Upper lobe of left lung (tissue), 4 donors: ENCODE measurements at regions not wholly inside any gene's neighbourhood (a gene's known extent, or its start where the extent isn't known, plus 50 kb on each side); places are given as distances from the start of the nearest gene placed in this dataset.

Experiments
- EP300 ChIP-seq, 4 donors: sonication (generic); formaldehyde crosslinking; IDR thresholded peaks; one replicate each; pipeline ENCODE4 v1.5.1; 2017; ENCODE audit warnings: antibody characterized with exemption in 4 of 4, control low read depth in 2 of 4
- POLR2AphosphoS5 ChIP-seq, 2 donors: sonication (generic); formaldehyde crosslinking; IDR thresholded peaks; one replicate each; pipeline ENCODE4 v1.5.1; 2017; ENCODE audit warnings: antibody characterized with exemption in 2 of 2
- TF ChIP-seq, protein P1 (sequence below), 6 experiments: fragments of 450-650 bp in 4 of 6; fragments of 200-600 bp in 2 of 6; sonication (generic) in 2 of 6; IDR thresholded peaks; one replicate each; pipeline ENCODE4 v1.5.1; 2016 to 2019; ENCODE audit warnings: antibody characterized with exemption in 6 of 6

DNA sequence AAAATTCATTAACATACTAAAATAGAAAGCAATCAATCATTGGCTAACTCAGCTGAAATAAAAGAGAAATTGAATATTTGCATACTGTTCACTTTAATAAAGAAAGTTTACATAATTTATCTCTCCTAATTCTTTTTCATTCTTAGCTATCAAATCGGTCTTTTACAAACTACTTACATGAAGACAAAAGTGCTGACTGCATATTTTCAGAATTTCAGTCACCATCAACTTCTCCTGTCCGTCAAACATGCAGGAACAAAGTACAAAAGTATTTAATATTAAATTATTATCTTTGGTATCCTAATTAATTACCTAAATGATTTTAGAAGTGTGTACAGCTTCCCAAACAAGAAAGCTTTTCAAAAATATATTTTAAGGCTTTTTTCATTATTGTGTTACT is 248.4 kb downstream of the CYLC2 start:
- no peak for TF ChIP-seq POLR2AphosphoS5 (IDR thresholded peaks at IDR 0.05)
- TF ChIP-seq, protein P1, sequence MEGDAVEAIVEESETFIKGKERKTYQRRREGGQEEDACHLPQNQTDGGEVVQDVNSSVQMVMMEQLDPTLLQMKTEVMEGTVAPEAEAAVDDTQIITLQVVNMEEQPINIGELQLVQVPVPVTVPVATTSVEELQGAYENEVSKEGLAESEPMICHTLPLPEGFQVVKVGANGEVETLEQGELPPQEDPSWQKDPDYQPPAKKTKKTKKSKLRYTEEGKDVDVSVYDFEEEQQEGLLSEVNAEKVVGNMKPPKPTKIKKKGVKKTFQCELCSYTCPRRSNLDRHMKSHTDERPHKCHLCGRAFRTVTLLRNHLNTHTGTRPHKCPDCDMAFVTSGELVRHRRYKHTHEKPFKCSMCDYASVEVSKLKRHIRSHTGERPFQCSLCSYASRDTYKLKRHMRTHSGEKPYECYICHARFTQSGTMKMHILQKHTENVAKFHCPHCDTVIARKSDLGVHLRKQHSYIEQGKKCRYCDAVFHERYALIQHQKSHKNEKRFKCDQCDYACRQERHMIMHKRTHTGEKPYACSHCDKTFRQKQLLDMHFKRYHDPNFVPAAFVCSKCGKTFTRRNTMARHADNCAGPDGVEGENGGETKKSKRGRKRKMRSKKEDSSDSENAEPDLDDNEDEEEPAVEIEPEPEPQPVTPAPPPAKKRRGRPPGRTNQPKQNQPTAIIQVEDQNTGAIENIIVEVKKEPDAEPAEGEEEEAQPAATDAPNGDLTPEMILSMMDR (IDR thresholded peaks at IDR 0.05): no peak
- TF ChIP-seq EP300 (IDR thresholded peaks at IDR 0.05): no peak
